Astrocyte (in vitro differentiated cells and primary cell): ENCODE measurements at regions not wholly inside any gene's neighbourhood (a gene's known extent, or its start where the extent isn't known, plus 50 kb on each side); places are given as distances from the start of the nearest gene placed in this dataset.

ENCODE experiments used
- DNase-seq: peaks from one replicate; pipeline ENCODE4 v3.0.0-alpha.2; 2010; ENCODE audit warnings: low read depth
- FAIRE-seq: peaks from 2 replicates; lab custom pipeline; 2011; peaks lifted over from hg19 to GRCh38; lab: Jason Lieb, UNC
- H2AFZ ChIP-seq: 2 replicates; pipeline ENCODE4 v1.6.0; 2012; ENCODE audit warnings: low read depth, low read length, inconsistent platforms
- H3K27ac ChIP-seq: 2 replicates; pipeline ENCODE4 v1.5.1; 2011; ENCODE audit warnings: low read depth, low read length, inconsistent platforms
- H3K27me3 ChIP-seq: 2 replicates; pipeline ENCODE4 v1.6.0; 2011; ENCODE audit warnings: low read length, inconsistent platforms; ENCODE audit not compliant: insufficient read depth
- H3K36me3 ChIP-seq: 2 replicates; pipeline ENCODE4 v1.5.1; 2011; ENCODE audit warnings: low read length, inconsistent platforms; ENCODE audit not compliant: insufficient read depth
- H3K4me1 ChIP-seq: 2 replicates; pipeline ENCODE4 v1.5.1; 2011; ENCODE audit warnings: low read length, inconsistent platforms; ENCODE audit not compliant: insufficient read depth
- H3K4me2 ChIP-seq: 2 replicates; pipeline ENCODE4 v1.6.0; 2012; ENCODE audit warnings: low read length, inconsistent platforms
- H3K4me3 ChIP-seq: 2 replicates; pipeline ENCODE4 v1.5.1; 2011; ENCODE audit warnings: low read depth, mild to moderate bottlenecking, low read length, inconsistent platforms; ENCODE audit not compliant: insufficient read depth
- H3K79me2 ChIP-seq: 2 replicates; pipeline ENCODE4 v1.6.0; 2012; ENCODE audit warnings: mild to moderate bottlenecking, low read length, inconsistent platforms; ENCODE audit not compliant: insufficient read depth
- H3K9ac ChIP-seq: 2 replicates; pipeline ENCODE4 v1.6.0; 2012; ENCODE audit warnings: mild to moderate bottlenecking, low read length, inconsistent platforms
- H3K9me3 ChIP-seq: 2 replicates; pipeline ENCODE4 v1.5.1; 2012; ENCODE audit warnings: low read depth, mild to moderate bottlenecking, low read length, inconsistent platforms; ENCODE audit not compliant: insufficient read depth
- H4K20me1 ChIP-seq: 2 replicates; pipeline ENCODE4 v1.6.0; 2012; ENCODE audit warnings: low read length, inconsistent platforms; ENCODE audit not compliant: insufficient read depth
- H3K27ac Mint-ChIP-seq: one replicate; pipeline ENCODE4 v1.8.0; 2021; ENCODE audit warnings: mild to moderate bottlenecking, mixed read lengths; ENCODE audit not compliant: unreplicated experiment
- H3K27me3 Mint-ChIP-seq: one replicate; pipeline ENCODE4 v1.8.0; 2021; ENCODE audit warnings: low read depth, mixed read lengths; ENCODE audit not compliant: unreplicated experiment
- H3K36me3 Mint-ChIP-seq: one replicate; pipeline ENCODE4 v1.8.0; 2021; ENCODE audit warnings: low read depth, mixed read lengths; ENCODE audit not compliant: unreplicated experiment
- H3K4me1 Mint-ChIP-seq: one replicate; pipeline ENCODE4 v1.8.0; 2021; ENCODE audit warnings: low read depth, mixed read lengths; ENCODE audit not compliant: unreplicated experiment
- H3K4me3 Mint-ChIP-seq: one replicate; pipeline ENCODE4 v1.8.0; 2021; ENCODE audit warnings: mild to moderate bottlenecking, moderate library complexity, mixed read lengths; ENCODE audit not compliant: unreplicated experiment
- H3K9me3 Mint-ChIP-seq: one replicate; pipeline ENCODE4 v1.8.0; 2021; ENCODE audit warnings: mild to moderate bottlenecking, mixed read lengths; ENCODE audit not compliant: unreplicated experiment
- CTCF ChIP-seq: IDR thresholded peaks from 2 replicates; pipeline ENCODE4 v1.5.1; 2011; ENCODE audit warnings: low read depth, mild to moderate bottlenecking, inconsistent platforms, low read length, moderate library complexity; ENCODE audit not compliant: insufficient read depth
- EZH2 ChIP-seq: IDR thresholded peaks from 2 replicates; pipeline ENCODE4 v1.6.1; 2012; ENCODE audit warnings: mild to moderate bottlenecking, low read length, inconsistent platforms; ENCODE audit not compliant: insufficient read depth

GRCh38 chr22:49618677-49618953, 209.1 kb downstream of the BRD1 start:
- Histone ChIP-seq H3K27ac (no peak overlapping the region), H3K9me3 (peaks cover 4% of the 10 kb centered on the region), H3K9ac (no peak overlapping the region), H2AFZ (no peak overlapping the region), H4K20me1 (no peaks in the 10 kb centered on the region), H3K36me3 (no peaks in the 10 kb centered on the region), H3K4me1 (no peaks in the 10 kb centered on the region), H3K4me3 (no peak overlapping the region), H3K79me2 (no peaks in the 10 kb centered on the region), H3K27me3 (no peaks in the 10 kb centered on the region), H3K4me2 (no peak overlapping the region)
- Mint-ChIP-seq H3K27ac (no peak overlapping the region), H3K4me1 (no peaks in the 10 kb centered on the region), H3K27me3 (peaks cover 46% of the 10 kb centered on the region), H3K9me3 (no peaks in the 10 kb centered on the region), H3K36me3 (no peaks in the 10 kb centered on the region), H3K4me3 (no peak overlapping the region)
- TF ChIP-seq EZH2 (no peak), CTCF (no peak)
- no peak for DNase-seq
- FAIRE-seq: no peak

GRCh38 chr22:49617866-49618676, 209.6 kb downstream of the BRD1 start:
- TF ChIP-seq CTCF: no peak
- no peak for TF ChIP-seq EZH2
- Histone ChIP-seq H4K20me1 (no peaks in the 10 kb centered on the region), H3K27me3 (no peaks in the 10 kb centered on the region), H3K4me2 (no peak overlapping the region), H3K9ac (no peak overlapping the region), H3K4me1 (no peaks in the 10 kb centered on the region), H3K36me3 (no peaks in the 10 kb centered on the region), H3K79me2 (no peaks in the 10 kb centered on the region), H3K9me3 (peaks cover 6% of the 10 kb centered on the region), H3K27ac (no peak overlapping the region), H2AFZ (no peak overlapping the region), H3K4me3 (no peak overlapping the region)
- DNase-seq (no peak), FAIRE-seq (no peak)
- no peaks in the 10 kb centered on the region for H3K9me3 Mint-ChIP-seq
- peaks cover 48% of the 10 kb centered on the region for H3K27me3 Mint-ChIP-seq
- no peaks in the 10 kb centered on the region for H3K36me3 Mint-ChIP-seq
- no peaks in the 10 kb centered on the region for H3K4me1 Mint-ChIP-seq
- H3K4me3 Mint-ChIP-seq: no peak overlapping the region
- H3K27ac Mint-ChIP-seq: no peak overlapping the region

- Histone ChIP-seq H3K4me2 (no peak overlapping the region), H3K4me3 (no peak overlapping the region), H3K36me3 (no peaks in the 10 kb centered on the region), H3K79me2 (no peaks in the 10 kb centered on the region), H3K9me3 (peaks cover 8% of the 10 kb centered on the region), H3K27ac (no peak overlapping the region), H2AFZ (no peak overlapping the region), H3K27me3 (no peaks in the 10 kb centered on the region), H3K4me1 (no peaks in the 10 kb centered on the region), H3K9ac (no peak overlapping the region), H4K20me1 (no peaks in the 10 kb centered on the region)
- H3K4me1 Mint-ChIP-seq: no peaks in the 10 kb centered on the region
- no peaks in the 10 kb centered on the region for H3K36me3 Mint-ChIP-seq
- DNase-seq: no peak
- H3K9me3 Mint-ChIP-seq: no peaks in the 10 kb centered on the region
- H3K27me3 Mint-ChIP-seq: peaks cover 52% of the 10 kb centered on the region
- no peak overlapping the region for H3K27ac Mint-ChIP-seq
- no peak overlapping the region for H3K4me3 Mint-ChIP-seq
- TF ChIP-seq CTCF: no peak
- TF ChIP-seq EZH2: no peak
- no peak for FAIRE-seq
Measured at GRCh38 chr22:49617264-49617663, 210.4 kb downstream of the BRD1 start.
